Hypothalamus (tissue), 51 donors: ENCODE measurements at regions not wholly inside any gene's neighbourhood (a gene's known extent, or its start where the extent isn't known, plus 50 kb on each side); places are given as distances from the start of the nearest gene placed in this dataset.

ENCODE experiments used
- DNase-seq, 51 donors: peaks; one replicate each; lab custom pipeline; 2025; lab: John Stamatoyannopoulos, UW

GRCh38 chr11:15757048-15757698 is 599.2 kb downstream of the SOX6 start:
- DNase-seq = peak in 1 of 51 donors; percentile 61

GRCh38 chr11:15758857-15759465 is 597.4 kb downstream of the SOX6 start:
- DNase-seq = peak in 1 of 51 donors; percentile 2

DNA sequence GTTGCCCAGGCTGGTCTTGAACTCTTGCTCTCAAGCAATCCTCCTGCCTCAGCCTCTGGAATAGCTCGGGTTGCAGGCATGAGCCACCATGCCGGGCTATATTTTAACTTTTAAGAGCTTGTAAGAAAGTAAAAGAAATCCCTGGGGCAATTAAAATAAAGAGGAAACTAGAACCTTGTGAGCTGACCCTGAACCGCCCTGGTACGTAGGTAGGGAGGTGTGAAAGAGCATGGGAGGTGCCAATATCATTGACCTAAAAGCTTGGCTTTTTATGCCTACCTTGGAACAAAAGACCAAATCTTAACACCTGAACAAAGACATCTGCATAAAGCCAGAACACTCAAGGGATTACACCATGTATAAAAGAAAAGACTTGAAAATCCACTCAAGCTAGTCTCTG is 595.1 kb downstream of the SOX6 start:
- no peak for DNase-seq

GRCh38 chr11:15764326-15764725 is 592.0 kb downstream of the SOX6 start:
- DNase-seq = no peak

DNA sequence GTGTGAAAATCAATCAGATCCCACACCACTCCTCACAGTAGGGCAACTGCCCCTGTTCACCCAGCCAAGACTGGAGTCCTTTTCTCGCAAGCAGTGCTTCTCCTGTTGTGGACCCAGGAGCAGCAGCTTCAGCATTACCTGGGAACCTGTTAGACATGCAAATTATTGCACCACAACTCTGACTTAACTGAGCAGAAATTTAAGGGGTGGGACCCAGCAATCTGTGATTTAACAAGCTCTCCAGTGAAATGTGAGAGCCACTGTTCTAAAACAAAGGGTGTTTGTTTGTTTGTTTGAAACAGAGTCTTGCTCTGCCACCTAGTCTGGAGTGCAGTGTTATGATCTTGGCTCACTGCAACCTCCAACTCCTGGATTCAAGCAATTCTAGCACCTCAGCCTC is 591.4 kb downstream of the SOX6 start:
- DNase-seq = no peak

GRCh38 chr11:15765530-15765929 is 590.8 kb downstream of the SOX6 start:
- DNase-seq = no peak

DNA sequence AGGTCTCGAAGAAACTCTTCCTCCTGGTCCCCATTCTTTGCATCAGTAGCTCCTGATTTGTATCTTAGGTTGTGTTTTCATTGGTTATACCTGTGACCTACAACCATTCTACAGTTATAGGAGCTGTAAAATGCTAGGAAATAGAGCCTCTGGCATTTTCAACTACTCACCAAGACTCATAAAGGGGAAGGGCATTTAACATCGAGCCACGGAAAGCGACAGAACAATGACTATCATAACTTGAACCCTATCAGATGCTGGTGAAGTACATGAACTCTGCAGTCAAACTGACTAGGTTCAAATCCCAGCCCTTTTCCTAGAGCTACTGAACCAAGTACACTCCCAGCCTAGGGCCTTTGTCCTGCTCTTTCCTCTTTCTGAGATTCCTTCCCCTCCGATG is 588.0 kb downstream of the SOX6 start:
- DNase-seq = no peak

GRCh38 chr11:15769203-15769602 is 587.1 kb downstream of the SOX6 start:
- DNase-seq = no peak

- peak in 6 of 51 donors; percentile 2 to 28 (median 8) for DNase-seq
These were observed 585.4 kb downstream of the SOX6 start for GRCh38 chr11:15770798-15771414.

DNA sequence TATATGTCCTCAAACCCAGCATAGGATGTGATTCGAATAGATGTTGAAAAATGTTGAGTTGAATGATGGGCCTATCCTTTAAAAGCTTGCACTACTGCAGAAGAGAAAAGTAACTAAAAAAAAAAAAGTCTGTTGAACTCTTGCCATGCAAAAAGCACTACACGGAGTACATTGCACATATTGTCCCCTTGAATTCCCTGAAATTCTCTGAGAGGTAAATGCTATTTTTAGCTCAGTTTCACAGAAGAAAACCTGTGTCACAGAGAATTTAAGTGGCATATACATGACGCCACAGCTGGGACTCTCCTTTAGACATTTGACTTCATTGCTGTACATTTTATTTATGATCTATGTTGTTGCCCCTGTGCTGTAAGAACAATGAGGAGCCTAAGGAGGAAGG is 583.8 kb downstream of the SOX6 start:
- DNase-seq = no peak

DNA sequence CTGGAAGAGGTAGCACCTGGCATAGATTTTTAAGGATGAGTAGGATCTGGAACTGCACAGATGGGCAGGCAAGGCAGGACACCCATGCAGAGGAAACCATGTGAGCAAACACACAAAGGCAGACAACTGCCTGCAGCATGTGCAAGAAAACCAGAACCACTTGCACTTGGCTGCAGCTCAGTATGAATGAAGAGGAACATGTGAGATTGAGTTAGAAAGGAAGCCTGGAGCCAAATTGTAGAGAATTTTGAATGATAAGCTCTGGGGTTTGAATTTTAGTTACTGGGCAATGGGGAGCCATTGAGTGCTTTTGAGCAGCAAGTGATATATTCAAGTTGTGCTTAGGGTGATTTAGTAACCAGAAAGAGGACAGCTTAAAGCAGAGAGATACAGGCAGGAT is 583.4 kb downstream of the SOX6 start:
- no peak for DNase-seq

DNA sequence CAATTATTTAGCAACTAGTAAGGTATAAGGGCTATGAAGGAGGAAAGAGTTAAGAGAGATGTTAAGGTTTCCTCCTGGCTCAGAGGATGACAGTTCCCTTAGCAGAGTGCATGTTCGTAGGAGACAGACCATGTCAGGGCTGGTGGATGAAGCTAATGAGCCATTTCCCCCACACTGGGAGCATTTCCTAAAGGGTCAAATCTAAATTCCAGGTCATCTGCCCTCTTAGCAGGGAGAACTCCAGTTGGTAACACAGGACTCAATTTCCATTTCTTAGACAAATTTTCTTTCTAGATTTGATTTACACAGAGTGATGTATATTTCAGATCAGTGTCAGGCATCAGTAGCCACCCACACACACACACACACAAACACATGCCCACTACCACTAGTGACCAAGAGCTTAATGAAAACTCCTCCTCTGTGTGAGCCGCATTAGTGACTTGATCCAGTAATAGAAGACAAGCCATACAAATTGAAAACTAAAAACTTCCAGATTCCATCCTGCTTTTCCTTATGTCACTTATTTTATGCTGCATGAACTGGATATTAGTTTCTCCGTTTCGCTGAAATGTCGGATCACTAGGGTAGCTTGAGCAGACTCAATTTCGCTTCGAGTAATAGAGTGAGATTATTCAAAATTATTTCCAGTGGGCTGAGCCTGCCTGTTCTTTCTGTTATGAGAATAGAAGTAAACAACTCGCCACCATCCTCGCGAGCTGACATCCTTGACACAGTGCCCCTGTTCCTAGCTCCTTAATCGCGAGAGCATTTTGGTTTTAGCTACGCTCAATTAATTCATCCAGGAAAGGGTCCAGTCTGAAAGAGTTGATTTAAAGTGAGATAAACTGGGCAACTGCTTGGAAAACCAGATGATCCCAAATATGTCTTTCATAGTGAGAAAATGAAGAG is 582.6 kb downstream of the SOX6 start:
- no peak for DNase-seq

DNA sequence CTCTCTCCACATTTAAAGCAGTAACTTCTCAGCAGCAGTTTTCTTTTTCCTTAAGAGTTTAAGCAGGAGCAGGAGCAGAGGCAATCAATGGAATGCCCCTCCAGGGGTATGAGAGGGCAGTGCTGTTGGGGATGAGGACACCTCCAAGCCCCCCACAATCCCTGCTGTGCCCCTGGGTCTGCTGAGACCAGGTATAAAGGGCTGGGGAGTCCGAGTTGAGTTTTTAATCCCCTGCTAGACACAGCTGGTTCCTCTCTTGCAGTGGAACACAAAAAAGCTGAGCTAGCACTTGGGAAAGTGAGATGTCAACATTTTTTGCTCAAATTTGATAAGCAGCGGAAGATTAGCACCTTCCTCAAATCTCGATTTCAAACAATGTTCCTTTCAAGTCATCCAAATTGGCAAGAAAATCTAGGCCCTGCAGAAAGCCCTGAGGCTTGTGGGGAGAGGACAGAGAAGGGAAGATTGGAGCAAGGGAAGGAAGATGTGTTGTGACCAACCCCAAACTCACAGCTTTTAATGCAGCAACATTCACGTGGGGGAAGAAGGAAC is 581.9 kb downstream of the SOX6 start:
- no peak for DNase-seq

DNA sequence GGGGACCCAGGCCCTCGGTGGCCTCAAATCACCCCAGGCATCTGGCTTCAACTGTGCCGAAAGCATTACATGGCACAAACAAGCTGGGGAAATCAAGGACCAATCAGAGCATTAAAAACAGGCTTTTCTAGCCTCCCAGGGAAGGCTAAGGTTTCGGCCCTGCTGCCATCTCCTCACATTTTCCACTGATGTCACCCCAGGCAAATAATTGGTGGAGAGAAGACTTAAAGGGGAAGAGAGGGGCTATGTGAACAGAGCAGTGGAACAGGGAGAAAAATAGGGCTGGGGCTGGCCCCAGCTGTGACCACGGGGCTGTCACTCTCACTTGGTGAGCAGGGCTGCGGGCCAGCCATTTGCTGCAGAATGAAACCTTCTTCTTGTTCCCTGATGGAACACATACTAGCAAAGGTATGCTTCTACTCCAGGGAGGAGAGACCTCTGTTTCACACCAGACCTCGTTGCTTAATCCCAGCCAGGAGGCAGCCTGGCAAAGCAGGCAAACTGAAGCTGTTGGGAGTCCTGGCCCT is 581.3 kb downstream of the SOX6 start:
- DNase-seq = no peak

DNA sequence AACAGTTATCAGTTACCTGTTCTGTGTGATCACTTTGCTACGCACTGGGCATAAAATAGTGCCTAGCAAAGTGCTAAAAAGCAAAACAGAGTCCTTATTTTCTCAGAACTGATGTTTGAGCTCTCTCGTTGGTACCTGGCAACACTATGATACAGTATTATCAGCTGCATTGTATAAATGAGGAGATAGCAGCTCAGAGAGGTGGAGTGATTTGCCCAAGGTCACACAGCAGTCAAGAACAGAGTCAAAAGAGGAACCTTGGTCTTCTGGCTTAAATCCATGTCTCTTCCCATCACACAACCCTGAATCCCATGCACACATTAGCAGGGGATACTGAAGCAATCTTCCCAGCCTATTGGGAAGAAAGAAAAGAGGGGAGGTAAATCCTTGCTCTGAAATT is 580.5 kb downstream of the SOX6 start:
- DNase-seq = no peak

GRCh38 chr11:15776366-15776765 is 580.0 kb downstream of the SOX6 start:
- no peak for DNase-seq

DNA sequence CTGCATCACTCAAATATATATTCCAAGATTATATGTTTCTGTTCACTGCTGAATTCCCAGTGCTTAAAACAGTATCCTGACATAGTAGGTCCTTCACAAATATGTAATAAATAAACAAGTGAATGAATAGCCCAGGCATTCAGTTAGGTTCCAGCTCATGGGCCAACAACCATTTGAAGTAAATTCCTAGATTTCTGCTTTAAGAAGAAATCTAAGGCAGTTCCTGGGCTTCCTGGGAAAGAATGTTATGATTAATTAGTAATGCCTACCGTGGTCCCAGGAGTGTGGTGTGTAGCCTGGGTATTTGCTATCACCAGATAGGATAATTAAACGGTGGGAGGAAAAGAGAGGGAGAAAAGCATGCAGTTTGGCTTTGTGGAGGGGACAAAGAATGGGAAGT is 576.8 kb downstream of the SOX6 start:
- DNase-seq = no peak

GRCh38 chr11:15780382-15780781 is 576.0 kb downstream of the SOX6 start:
- no peak for DNase-seq

DNA sequence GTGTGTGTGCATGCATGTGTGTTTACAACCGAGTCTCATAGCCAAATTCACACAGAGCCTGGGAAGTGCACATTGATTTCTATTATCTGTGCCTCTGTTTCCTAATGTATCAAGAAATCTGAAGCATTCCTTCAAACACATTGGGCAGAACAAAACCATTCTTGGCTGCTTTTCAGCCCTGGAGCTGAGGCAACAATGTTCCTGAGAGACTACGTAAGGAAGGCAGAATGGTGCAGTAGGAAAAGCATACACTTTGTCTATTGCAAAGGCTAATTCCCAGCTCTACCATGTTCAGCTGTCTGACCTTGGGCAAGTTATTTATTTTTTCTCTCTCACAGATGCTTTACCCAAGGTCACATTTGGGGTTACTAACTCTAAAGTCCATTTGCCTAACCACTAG is 575.5 kb downstream of the SOX6 start:
- DNase-seq = no peak

- no peak for DNase-seq
These were observed 572.7 kb downstream of the SOX6 start for GRCh38 chr11:15783619-15784018.
